HG03196 (cell line): ENCODE measurements at regions not wholly inside any gene's neighbourhood (a gene's known extent, or its start where the extent isn't known, plus 50 kb on each side); places are given as distances from the start of the nearest gene placed in this dataset.

Experiments
- ATAC-seq: cut with Tn5 transposase; IDR thresholded peaks from one replicate; pipeline ENCODE4 v1.9.1; 2021; ENCODE audit not compliant: unreplicated experiment

DNA sequence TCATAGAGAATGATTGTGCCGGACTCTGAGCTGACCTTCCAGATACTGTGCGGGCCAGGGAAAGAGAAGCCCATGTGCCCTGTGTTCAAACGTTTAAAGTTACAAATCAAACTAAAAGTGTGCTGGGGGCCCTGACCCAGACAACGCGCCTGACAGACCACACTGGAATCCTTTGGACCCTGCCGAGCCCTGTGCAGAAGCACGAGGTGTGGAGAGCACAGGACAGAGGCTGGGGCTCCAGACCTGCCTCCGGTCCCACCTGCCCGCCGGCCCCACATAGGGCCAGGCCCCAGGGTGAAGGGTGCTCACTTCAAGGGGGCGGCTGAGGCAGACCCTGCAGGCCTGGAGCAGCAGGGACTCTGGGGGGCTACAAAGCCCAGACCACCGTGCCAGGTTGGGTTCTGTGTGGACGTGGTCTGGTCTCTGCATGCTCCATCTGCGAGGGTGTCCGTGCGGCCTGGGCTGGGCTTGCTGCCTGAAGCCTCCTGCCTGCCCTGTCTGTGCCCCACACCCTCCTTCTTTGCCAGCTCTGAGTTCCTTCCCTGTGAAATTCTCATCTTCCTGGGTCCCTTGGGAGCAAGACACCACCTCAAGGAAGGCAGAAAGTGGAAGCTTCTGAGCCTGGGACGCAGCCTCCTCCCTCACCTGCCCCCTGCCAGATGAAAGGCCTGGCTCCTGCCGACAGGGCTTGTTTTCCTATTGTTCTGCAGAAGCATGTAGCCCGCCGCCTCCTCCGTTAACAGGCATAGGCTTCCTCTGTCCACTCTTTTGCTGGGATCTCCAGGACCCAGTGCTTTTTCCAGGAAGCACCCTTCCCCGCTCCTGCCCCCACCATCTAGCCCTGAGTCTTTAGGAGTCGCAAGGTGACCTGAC is 186.2 kb downstream of the ERMARD start:
- ATAC-seq: no peak

DNA sequence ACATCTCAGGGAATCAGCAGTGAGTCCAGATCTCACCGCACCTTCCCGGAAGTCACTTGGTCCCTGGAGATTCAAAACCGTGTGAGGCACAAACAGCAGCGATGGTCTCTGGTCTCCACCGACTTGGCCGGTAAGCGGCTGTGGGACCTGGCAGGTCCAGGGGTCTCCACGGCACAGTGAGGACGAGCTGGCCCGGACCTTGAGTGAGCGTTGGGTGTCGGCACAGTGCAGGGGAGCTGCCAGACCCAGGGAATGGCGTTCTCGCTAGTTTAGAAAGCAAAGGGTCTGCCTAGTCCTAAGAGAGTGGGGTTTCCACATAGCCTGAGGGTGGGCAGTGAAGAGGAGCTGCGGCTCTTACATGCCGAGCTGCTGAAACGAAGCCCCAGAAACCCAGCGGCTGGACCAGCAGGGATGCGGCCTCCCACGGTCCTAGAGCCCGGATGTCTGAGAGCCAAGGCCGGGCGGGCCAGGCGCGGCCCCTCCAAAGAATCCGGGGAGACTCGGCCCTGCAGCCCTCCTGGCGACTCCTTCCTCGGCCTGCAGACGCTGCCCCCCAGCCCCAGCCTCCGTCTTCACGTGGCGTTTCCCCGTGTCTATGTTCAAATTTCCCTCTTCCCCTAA is 185.0 kb downstream of the ERMARD start:
- no peak for ATAC-seq

DNA sequence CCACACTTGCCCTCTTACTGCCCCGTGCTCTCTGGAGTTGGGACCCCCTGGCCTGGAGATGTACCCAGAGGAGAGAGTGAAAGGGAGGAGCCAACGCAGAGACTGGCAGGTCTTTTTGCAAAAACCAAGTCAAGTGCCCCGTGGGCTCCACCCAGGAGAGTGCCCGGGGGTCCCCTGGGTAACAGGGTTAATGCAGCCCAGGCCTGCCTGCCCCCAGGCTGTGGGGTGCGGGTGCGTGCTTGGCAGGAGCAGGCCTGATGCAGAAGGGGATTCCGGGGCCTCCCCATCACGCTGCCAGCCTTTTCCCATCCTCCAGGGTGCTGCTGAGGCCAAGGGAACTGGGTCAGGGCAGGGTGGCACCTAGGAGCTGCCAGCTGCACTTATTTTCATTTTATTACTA is 184.4 kb downstream of the ERMARD start:
- ATAC-seq: no peak

DNA sequence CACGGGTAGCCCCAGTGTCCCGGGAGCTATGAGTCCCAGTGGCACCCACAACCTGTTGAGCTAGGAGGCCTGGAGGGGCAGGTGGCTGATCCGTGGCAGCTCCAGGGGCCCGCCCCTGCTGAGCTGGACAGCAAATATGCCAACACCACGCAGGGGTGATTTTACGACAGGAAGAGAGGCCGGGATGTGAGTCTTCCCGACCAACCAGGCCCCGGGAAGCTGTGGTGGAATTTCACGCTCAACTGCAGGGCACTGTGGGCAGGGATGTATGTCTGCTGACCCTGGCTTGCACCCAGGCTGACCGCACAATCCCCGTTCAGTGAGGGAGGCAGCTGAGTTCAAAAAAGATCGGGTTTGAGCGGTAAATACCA is 183.9 kb downstream of the ERMARD start:
- no peak for ATAC-seq

DNA sequence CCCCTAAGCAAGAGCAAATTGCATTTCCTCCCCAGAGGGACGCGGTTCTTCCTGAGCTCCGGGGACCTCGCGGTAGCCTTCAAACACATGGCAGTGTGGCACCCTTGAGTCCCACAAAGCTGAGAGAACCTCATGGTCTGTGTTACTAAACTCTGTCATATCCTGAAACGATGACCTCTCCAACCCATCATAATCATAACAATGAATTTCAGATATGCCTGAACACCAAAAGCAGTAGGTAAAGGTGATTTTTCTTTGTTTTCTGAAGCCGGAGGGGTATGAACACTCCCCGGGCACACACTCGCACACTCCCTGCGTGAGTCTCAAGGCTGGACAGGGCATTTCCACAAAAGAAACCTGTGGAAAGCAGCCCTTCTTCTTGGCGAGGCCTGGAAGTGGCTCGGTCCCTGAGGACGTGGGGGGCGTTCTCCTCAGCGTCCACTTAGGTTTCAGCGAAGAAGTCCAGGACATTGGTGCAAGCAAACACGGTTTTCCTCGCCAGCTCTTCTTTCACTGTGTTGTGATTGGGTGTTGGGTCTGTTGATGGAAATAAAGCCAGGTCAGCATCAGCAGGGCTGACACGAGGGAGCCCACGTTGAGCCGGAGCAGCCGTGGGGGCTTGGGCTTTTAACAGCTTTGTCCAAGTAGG is 183.4 kb downstream of the ERMARD start:
- ATAC-seq: no peak

DNA sequence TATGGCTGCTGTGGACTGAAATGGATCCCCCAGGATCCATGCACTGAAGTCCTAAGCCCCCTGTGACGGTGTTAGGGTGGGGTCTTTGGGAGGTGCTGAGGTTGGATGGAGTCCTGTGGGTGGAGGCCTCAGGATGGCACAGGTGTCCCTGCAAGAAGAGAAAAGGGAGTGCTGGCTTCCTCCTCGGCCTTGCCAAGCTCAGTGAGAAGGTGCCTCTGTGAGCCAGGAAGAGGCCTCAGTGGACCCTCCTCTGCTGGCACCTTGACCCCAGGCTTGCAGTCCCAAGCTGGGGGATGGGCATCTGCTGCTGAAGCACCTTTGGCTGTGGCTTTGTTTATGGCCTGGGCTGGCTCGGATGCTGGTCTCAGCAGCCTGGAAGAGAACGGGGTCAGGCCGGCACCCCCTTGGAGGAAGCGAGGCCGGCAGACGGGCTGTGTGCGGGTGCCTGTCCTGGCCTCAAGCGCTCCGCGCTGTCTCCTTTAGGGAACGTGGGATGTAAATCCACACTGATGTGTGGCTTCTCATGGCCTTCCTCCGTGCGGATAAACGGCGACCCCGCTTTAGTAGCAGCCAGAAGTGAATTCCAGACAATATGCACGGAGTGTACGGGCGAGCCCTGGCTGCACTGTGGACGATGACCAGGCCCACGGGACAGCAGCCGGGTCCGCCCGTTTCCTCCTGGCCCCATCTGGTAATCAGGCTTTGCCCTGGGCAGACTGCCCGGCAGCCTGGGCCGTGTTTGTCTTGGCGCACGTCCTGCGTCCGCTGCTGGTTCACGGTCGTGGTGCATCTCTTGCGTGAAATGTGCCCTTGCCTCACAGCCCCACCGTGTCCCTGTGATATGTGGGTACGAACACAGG is 182.6 kb downstream of the ERMARD start:
- ATAC-seq: no peak

DNA sequence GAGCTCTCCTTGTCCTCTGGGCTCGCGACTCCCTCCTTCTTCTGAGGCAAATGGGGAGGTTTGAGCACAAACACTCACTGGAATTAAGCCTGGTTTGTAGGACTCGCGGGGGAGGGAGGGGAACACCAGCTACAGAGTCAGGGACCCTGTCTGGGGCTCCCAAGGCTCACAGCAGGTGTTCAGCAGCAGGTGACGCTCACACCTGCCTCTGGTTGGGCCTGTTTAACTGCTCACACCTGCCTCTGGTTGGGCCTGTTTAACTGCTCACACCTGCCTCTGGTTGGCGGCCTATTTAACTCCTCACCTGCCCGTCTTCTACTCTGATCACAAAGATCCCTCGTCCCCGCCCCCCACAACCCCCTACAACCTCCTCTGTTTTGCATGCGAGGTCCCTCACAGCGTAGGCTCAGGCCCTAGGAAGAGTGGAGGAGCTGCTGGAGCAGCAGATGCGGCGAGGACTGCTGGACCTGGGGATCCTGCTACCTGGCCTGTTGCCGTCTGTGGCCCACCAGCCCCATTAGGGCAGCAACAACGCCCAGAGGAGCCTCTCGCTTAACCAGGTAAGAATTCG is 181.9 kb downstream of the ERMARD start:
- no peak for ATAC-seq

DNA sequence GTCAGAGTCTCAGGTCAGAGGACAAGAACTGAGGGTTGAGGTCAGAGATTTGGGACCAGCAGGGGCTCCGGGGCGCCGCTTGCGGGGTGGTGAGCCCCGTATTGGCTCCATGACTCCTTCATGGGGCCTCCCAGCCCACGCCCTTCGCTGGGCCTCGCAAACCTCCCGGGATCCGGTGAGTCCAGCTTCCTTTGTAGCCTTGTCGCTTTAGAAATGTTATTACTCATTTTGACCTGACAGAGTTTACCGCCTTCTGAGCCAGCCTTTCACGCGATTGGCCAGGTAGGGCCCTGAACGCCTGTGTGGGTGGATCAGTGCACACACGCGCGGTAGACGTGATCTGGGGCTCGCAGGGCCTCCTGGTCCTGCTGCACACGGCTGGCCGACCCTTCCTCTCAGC is 181.1 kb downstream of the ERMARD start:
- no peak for ATAC-seq

DNA sequence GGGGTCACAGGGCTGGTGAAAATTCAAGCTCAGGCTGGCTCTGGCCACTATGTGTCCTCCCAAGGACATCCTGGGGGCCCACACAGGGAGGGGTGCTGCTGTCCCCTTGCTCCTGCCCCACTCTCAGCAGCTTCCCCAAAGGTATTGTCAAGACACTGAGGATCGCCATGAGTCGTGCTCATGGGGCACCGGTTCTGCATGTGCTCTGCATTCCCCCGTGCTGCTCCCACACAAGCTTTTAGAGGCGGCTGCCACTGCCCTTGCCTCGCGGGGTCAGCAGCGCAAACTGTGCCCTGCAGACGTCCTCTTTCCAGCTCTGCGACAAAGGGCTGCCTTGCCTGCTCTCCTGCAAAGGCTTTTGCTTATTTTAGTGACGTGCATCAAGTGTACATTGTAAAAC is 179.8 kb downstream of the ERMARD start:
- ATAC-seq: no peak

DNA sequence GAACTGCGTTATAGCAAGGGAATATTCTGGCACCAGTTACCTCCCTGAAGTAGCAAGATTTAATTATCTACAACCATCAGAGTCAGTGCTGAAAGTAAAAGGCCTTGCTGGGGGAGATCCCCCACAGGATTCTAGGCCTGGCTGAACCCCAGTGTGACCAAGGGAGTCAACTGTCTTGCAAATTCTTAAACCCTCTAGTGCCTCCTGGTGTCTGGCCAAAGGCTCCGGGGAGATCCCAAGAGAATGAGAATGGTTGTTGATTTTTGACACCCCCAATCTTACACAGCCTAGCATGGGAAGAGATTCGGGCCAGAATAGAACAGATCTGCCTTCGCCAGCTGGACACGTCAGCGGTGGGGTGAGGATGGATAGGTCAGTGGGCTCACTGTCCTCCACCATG is 179.4 kb downstream of the ERMARD start:
- no peak for ATAC-seq

DNA sequence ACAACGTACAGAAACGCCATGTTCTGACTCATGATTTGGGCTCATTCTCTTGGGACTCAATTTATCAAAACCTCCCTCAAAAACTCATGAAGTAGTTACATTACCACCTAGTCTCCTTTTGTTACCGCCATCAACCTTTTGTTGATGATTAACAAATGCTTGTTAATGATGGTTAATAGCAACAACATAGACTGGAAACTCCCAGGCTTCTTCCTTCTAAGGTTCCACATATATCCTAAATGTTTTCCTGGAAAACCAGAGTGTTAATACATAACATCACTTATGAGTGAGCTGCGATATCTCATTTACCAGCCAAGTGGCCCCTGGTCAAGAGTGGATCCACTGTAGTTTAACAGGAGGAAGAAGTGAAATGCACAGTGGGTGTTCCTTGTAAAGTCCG is 176.3 kb downstream of the ERMARD start:
- ATAC-seq: no peak

DNA sequence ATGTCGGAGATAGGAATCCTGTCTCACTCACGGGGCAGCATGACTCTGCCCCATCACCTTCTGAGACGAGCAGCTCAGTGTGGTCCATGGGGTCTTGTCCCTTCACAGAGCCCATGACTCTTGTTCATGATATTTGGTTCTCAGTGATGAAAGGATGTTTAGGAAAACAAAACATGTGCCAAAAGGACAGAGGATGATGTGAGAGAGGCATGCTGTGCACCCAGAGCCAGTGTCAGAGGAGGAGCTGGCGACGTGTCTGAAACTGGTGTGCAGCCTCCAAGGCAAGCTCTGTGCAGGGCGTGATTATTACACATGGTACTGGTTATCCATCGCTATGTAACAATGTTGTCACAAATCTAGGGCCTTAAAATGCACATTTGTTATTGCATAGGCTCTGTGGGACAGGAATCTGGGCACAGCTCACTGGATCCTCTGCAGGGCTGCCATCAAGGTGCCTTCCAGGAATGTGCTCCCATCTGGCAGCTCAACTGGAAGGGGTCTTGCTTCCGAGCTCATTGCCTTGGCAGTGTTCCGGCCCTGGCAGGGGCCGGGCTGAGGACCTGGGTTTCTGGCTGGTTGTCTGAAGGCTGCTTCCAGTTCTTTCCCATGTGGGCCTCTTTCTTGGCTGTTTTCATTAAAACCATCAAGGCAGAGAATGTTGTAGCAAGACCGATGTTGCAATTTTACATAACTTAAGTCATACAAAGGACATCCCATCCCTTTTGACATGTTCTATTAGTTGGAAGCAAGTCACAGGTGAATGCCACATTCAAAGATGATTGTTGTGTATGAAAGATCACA is 175.4 kb downstream of the ERMARD start:
- ATAC-seq: no peak

DNA sequence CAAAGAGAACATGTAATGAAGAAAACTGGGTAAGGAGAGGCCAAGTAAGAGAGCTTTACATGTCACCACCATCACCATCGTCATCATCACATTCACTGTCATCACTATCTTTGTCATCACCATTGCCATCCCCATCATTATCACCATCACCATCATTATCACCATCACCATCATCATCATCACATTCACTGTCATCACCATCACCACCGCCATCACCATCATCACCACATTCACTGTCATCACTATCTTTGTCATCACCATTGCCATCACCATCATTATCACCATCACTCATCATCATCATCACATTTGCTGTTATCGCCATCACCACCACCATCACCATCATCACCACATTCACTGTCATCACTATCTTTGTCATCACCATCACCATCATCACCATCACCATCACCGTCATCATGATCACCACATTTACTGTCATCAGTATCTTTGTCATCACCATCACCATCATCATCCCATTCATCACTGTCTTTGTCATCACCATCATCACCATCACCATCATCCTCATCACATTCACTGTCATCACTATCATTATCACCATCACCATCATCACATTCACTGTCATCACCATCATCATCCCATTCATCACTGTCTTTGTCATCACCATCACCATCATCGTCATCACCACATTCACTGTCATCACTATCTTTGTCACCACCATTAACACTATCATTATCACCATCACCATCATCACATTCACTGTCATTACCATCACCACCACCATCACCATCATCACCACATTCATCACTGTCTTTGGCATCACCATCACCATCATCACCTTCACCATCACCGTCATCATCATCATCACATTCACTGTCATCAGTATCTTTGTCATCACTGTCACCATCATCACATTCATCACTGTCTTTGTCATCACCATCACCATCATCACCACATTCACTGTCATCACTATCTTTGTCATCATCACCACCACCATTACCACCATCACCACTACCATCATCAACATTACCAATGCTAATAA is 172.3 kb downstream of the ERMARD start:
- no peak for ATAC-seq

DNA sequence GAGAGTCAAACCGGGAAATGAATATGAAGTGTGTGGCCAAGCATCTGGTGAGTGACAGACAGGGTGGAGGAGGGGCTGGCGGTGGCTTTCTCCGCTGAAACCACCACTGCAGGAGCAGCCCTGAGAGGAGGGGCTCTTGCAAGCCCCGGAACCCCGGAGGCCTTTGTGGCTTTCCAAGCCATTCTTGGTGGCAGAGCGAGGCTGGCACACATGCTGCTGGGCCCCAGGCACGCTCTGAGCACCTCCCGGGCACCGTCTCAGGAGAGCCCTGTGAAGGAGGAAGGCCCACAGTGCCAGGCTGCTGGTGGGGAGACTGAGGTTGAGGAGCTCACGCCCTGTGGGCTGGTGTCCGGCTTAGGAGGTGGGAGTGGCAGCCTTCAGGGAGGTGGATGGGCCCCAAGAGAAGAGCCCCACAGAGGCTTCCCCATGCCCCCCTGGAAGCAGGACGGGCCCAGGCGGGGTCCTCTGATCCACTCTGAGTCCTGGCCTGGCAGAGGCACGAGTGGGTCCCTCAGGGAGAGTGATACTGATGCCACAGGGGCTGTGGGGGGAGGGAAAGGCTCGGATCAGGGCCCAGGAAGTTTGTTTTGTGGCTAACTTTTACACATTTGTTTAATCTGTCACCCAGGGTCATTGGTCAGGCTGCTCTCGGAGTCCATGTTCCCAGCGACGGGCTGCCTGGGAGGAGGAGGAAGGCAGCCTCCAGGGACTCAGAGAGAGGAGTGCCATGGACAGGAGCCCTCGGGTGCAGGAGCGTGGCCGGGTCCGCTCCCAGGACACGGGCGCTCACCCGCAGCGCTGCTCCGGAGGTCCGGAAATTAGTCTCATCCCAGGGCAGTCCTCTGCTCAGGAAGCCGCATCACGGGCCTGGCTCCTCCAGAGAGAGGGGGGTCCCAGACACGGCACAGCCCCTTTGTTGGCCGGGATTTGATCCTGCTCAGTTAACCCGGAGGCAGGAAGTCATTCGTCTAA is 170.7 kb downstream of the ERMARD start:
- ATAC-seq: no peak

DNA sequence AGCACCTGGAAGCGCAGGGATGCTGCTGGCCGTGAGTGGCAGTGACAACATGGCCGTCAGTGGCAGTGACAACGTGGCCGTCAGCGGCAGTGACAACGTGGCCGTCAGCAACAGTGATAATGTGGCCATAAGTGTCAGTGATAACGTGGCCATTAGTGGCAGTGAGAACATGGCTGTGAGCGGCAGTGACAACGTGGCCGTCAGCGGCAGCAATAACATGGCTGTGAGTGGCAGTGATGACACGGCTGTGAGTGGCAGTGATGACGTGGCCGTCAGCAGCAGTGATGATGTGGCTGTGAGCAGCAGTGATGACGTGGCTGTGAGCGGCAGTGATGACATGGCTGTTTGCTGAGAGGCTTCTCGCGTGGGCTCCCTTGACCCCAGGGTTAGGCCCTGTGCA is 169.8 kb downstream of the ERMARD start:
- no peak for ATAC-seq

DNA sequence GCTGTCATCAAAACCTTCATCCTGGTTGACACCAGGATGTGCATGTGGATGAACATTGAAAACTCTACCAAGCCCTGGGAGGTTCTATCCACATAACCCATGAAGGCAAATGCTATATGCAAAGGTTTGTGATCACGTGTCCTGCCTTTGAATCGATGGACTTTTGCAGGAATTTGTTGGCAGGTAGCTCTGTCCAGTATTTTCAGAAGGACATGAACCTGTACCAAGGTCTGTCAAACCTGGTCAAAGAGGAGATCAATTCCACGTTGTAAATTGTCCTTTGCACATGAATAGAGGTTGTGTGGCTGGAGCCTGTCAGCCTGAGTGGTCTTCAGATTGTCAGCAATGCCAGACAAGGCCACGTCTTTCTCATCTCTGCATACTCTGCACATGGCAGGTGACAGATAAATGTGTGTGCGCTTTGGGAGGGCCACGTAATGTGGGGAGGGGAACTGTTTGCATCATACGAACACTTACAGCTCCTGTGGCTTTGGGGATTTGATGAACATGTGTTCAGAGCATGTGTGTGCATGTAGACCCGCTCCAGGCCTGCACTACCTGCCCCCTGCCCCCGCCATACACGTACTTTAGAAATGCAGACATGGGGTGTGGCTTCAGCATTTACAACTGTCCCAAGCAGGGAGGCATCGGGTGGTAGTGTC is 169.1 kb downstream of the ERMARD start:
- ATAC-seq: no peak

DNA sequence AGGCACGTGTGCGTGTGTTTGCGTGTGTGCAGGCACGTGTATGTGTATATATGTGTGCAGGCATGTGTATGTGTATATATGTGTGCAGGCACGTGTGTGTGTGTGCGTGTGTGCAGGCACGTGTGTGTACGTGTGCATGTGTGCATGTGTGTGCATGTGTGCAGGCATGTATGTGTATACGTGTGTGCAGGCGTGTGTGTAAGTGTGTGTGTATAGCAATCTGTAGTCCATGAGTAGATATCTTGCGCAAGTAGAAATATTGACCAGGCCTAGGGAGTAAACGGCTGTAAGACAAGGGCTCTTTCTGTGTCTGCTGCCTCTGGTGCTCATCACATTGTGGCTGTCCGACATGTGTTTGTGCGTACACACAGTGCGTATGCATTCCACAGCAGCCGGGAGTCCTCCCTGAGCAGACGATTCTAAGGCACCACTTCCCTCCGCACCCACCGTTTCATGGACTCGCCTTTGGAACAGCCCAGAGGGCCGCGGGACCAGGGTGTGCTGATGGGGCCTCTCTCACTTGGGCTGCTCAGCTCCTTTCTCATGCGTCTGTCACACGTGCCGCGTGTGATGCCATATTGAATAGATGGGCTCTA is 167.6 kb downstream of the ERMARD start:
- no peak for ATAC-seq
